DMS153 (cell line): ENCODE measurements at regions not wholly inside any gene's neighbourhood (a gene's known extent, or its start where the extent isn't known, plus 50 kb on each side); places are given as distances from the start of the nearest gene placed in this dataset.
"Not testable (repeated sequence)": the region's sequence is repeated elsewhere in the genome, so short reads cannot be mapped to it uniquely, and the experiment has no call there.

Source experiments
- DNase-seq: peaks from one replicate; lab custom pipeline; 2025; lab: John Stamatoyannopoulos, UW

DNA sequence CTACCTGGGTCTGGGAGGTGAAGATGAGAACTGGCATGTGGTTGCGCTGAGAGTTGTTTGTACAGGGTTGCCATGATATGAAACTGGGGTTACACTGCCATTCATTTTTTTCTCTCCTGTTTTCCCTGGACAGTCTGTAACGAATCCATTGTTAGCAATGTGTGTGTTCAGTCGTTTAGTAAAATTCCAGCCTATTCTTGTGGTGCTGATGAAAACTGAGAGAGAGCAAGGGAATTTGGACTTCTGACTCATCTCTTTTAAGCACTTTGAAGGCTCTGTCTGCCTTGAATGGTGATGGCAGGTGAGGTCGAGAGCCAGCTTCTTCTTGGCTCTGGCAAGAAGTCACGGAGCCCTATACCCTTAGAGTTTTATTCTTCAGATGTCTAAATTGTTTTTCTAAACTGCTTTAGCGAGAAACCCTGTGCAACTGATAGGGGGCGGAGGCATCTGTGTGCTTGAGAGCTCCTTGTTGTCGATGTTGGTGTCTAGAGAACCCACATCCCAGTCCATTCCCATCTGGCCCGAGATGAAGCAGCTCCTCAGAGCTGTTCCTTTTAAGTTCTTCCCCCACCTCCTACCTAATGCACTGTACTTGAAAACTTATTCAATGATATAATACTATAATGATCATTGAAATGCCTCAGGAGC, 204.4 kb downstream of the TMX1 start:
- no peak for DNase-seq

DNA sequence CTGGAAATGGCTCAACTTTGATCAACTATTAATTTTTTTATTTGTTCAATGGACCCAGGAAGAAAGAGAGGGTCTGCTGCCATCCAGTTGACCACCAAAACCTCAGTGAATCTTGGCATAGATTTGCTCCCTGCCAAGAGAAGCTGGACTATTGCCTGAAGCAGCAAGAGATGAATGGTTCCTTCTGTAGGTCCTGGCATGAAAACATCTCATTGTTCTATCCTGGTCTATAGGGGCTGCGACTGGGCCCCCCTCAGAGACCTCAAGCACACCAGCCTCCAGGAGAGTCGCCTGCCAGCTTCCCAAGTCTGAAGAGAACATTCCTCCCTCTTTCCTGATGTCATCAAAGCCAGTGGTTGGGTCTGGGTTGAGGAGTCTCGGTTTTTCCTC, 204.9 kb downstream of the TMX1 start:
- no peak for DNase-seq

DNA sequence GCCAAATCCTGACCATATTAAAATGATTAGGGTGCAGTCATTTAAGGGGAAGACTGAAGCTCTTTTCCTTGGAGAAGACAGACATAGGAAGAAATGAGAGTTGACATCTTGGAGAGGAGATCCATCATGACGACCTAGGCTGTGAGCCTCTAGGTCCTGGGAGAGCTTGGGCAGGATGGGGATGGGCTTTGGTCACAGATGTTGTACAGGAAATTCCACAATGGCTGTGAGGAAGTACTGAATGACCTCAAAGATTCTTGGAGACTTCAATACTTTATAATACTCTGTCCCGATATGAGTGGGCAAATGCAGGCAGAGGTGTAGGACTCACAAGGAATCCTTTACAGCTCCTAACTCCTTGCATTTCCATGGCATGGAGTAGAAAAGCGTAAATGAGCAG, 204.9 kb upstream of the FRMD6 start:
- no peak for DNase-seq

DNA sequence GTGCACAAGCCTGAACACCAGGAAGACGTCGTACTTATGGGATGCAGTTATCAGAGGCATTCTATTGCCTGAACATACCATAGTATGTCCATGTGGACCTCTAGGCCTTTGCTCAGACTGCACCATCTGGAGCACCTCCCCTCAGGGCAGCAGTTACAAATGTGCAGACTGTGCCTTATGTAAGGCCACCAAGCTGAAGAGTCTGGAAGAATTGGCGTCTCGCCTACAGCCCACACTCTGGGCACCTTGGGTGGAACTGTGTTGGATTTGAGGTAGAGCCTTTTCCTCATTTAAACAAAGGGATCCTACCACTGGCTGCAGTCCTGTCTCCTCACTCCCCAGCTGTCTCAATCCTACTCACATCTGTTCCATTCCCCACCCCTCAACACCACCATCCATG, 204.3 kb upstream of the FRMD6 start:
- no peak for DNase-seq

DNA sequence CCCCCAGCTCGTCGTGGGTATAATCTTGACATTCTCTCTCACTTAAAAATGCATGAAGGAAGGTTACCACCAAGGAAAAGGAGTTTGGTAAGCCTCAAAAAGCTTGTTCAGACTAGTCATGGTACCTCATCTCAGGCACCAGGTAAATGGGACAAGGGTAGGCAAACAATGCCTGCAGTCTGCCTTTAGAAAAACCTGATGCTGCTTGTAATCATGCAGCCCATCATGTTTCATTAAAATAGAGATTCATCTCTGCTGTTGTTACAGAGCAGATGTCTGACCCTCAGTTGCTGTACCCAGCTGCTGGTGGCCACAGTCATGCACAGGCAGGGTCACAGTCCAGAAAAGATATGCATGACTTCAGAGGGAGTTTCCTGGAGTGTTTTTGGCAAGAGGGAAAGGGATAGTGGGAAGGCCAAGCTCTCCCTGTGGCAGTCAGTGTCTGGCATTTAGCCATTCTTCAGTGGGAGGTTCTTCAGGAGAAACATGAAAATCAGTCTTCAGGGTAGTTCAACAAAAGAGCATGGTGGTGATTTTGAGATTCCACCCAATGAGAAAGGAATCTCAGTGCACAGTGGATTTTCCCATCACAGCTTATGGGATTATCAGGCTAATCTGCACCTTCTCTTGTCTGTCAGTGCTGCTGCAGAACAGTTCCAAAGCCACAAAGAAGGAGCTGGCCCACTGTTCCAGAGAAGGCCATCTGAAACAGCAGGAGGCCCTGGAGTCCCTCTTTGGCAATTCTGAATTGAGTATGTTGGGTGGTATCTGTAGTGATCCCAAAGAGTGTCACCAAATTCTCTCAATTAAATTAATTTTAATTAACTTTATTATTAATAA, 202.7 kb upstream of the FRMD6 start:
- DNase-seq, result no peak

DNA sequence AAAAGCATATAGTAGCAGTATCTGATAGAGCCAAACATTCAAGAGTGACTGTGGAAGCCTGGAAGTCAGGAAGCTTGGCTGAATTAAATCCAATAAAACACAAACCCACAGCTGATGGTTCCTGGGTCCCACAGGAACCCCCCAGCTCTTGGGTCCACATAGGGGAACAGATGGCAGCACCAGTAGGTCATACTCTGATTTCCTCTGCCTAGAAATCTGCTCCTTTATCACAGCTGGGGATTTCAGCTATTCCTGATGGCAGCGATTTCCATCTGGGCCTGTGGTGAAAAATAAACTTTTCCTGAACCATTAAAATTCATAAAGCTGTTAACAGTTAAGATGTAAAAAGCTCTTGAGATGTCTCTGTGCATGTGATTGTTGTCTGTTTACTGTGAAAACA, 202.0 kb upstream of the FRMD6 start:
- no peak for DNase-seq

DNA sequence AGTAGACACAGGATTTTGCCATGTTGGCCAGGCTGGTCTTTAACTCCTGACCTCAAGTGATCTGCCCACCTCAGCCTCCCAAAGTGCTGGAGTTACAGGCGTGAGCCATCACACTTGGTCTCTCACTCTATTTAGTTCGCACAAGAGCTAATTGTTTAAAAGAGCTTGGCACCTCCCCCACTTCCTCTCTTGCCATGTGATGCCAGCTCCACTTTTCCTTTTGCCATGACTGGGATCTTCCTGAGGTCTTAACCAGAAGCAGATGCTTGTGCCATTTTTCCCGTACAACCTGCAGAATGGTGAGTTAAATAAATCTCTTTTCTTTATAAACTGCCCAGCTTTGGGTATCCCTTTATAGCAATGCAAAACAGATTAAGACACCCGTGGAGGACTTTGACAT, 200.1 kb upstream of the FRMD6 start:
- DNase-seq, result no peak

DNA sequence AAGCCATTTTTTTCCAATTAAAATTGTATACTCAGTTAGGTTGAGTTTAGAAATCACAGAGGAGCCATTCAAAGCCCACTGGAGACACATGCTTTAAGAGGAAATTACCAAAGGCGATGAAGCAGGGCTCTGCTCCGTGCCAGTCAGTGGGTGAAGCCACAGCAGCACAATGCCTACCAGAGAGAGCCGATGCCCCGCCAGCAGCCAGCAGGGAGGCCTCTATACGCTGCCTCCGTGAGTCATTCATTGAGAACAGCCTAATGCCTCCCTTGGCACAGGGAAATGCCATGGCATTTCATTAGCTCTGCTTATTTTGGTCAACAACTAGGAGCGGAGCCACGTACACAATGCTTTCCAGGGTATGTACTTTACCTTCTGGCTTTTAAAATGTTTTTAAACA, 197.8 kb upstream of the FRMD6 start:
- peak; percentile 25 for DNase-seq

DNA sequence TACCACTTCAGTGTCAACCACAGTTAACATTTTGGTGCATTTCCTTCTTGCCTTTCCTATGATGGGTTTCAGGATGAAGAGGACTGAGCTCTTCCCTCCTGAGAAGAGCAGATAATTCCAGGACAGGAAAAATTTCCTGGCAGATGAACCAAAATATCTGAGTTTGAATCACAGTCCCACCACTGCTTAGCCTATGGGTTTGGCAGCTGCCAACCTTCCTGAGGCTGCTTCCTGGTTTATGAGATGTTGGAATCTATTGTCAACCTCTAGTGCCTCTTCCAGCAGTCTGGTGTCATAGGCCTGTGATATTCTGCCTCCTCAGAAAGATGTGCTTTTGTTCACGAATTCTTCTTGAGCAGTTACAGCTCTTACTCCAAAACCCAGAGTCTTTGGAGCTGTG, 197.4 kb upstream of the FRMD6 start:
- peak; percentile 54 for DNase-seq

DNA sequence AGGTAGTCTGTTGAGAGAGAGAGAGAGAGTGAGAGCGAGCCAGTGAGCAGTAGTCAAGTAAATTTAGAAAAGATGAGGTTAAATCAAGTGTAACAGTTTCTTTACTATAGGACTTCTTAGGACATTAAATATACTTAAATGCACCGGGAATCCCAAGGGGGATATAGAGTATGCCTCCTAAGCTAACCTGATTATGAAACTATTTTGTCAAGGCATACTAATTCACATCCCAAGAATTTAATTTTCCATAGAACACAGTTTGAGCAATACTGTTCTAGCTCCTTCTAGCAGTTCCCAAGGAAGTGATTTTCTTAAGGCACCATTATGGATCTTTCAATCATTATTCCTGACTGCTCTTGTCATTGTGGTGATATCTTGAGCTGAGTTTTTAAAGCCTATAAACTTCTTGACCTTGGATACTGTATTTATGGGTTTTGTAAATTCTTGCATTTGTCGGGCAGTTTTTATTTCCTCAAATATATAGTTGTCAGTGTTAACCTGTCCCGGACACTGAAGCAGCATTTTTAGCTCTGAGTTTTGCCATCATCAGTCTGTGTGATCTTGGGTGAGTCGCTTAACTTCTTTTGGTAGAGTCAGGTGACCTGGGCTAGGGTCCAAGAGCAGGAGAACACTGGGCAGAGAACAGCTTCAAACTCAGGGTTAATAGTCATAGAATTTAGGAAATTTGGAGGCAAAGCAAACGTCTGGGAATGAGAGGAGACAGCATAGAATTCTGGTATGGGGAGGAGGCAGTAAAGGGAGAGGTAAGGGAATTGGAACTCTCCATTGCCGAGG, 196.5 kb upstream of the FRMD6 start:
- no peak for DNase-seq

DNA sequence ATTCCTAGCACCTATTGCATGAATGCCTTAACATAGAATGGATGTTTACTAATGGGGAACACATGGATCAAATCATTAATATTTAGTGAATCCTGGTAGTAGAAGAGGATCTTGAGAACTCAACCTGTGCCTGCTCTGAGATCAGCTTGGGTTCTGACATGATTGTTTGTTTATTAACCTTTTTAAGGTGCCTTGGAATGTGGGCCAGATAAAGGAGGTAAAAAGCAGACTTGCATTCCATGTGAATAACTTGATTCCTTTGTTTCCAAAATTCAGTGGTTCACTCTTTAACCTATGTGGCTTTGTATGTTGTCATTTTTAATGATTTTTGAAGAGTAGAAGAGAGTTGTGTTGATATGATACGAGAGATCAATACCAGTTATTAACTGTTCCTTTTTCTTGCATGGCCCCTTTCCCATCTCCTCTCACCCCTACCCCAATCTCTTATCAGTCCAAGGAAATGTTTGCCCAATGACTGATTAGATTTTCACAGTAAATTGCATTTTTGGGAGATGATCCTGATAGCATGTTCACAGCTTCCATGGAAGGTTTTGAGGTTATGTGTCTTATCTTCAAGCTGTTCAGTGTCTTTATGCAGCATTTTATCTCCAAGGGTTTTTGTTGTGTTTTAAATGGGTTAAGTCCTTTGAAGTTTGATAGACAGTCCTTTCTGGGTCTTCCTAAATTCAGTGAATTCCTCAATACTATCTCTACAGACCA, 193.7 kb upstream of the FRMD6 start:
- DNase-seq, result no peak

DNA sequence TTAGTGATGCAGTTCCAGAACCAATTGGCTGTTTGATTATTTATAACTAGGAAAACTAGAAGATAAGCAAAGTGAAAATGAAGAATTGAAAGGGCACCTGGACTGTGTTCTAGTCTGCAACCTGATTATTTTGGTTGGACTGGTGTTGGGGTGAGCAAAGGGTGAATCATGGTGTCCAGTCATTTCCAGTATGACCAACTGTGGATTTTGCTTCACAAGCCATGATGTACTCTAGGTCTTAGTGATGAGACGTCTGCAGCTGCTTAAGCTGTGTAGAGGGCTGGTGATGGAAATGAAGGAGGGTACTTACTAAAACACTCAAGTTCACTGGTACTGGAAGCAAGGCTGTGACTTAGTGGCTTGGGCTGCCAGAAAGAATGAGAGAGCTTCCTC, 193.2 kb upstream of the FRMD6 start:
- DNase-seq, result no peak

DNA sequence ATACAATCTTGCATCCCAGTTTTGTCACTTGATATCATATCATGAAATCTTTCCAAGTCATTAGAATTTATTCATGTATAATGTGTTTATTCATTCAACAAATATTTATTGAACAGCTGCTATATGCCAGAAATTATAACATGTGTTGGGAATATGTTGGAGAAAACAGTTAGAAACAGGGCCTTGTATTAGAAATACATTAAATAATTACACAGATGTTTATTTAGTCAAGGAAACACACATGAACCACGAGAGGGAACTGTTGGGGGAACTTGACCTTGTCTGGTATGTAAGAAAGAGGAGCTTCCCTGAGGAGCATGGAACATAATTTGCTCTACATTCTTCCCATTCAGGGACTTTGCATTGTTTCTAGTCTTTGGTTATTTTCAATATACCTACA, 191.7 kb upstream of the FRMD6 start:
- DNase-seq, result no peak

DNA sequence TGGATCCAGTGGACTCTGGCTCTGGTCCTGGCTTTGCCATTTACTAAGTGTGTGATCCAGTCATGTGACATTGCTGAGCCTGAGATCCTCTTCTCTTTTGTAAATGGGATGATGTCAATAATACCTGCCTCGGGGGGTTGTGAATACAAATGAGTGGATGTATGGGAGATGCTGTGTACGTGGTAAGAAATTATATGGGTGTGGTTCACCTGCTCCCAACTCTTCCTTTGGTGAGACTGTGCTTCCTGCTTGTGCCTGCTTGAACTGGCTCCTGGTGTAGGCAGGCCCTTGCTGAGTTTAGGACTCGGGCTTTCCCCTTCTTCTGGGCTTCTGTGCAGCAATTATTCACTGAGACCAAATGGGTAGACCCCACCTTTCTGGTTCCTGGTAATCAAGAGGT, 189.5 kb upstream of the FRMD6 start:
- DNase-seq, result peak; percentile 61

DNA sequence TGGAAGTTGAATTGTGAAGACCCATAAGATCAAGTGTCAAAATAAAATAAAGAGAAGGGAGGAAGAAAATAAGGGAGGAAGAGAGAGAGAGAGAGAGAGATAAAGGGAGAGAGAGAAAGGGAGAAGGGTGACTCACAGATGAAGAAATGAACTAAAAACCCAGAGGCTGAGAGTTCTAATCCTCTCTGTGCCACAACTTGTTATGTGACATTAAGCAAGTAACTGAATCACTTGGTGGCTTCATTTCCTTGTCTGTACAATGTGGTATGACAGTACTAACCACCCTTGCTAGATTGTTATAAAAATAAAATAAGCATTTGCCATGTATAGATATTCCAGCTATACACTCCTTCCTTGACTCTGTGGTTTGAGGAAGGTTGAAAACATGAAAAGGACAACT, 189.0 kb upstream of the FRMD6 start:
- no peak for DNase-seq

DNA sequence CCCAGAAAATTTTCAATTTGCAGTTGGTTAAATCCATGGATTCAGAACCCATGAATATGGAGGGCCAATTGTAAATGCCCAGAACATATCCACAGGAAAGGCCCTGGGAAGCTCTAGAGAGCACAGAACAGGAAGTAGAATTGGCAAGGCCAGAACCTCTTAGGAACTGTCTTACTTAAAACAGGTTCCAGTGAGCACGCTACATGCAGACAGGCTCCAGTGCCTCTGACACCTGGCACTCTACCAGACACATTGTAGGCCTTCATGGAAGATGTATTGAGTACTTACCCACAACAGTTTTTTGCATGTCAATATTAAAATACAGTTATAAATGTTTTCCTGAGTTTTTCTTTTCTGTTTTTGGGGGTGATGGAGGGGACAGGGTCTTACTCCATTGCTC, 188.2 kb upstream of the FRMD6 start:
- no peak for DNase-seq

DNA sequence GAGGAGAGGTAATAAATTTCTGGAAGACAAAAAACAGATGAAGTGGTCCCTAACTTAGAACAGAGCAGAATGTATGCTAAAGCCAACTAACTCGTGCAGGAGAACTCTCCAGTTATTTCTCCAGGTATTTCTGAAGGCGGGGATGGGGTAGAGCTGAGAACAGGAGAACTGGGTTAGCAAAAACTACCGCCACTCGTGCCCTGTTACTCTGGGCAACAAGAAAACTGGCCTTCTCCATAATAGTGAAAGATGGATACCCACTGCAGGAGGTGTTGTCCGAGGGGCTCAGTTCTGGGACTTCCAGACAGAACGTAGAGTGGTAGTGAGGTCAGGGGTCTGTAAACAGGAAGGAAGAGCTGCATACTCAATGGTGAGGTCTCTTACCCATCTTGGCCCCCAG, 187.3 kb upstream of the FRMD6 start:
- DNase-seq, result no peak

DNA sequence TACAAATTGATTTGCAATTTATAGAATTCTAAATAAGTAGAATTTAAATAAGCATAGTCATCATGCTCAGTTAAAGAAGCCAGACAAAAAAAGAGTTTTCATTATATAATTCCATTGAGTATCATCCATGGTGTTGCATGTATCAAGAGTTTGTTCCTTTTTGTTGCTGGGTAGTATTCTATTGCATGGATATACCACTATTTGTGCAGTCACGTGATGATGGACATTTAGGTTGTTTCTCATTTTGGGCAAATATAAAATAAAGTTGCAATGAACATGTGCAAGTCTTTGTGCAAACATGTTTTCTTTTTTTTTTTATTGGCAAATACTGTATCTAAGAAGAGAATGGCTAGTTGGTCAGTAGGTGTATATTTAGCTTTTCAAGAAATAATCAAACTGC, 186.2 kb upstream of the FRMD6 start:
- DNase-seq, result no peak

DNA sequence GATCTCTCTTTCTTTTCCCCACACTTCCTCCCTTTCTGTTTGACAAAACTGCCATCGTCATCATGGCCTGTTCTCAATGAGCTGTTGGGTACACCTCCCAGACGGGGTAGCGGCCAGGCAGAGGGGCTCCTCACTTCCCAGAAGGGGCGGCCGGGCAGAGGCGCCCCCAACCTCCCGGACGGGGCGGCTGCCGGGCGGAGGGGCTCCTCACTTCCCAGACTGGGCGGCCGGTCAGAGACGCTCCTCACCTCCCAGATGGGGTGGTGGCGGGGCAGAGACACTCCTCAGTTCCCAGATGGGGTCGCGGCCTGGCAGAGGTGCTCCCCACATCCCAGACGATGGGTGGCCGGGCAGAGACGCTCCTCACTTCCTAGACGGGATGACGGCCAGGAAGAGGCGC, 184.3 kb upstream of the FRMD6 start:
- DNase-seq, result not testable (repeated sequence)

DNA sequence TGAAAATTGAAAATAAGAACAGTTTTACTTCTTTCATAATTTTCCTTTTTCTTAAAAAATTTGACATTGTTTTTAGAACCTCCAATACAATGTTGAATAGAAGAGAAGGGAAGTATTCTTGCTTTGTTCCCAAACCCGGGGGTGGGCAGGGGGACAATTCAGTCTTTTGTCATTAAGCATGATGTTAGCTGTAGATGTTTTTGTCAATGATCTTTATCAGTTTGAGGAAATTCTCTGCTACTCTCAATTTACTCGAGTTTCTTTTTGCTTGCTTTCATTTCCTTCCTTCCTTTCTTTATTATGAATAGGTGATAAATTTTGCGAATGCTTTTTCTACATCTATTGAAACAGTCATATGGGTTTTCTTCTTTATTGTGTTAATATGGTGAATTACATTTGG, 183.2 kb upstream of the FRMD6 start:
- DNase-seq, result no peak

DNA sequence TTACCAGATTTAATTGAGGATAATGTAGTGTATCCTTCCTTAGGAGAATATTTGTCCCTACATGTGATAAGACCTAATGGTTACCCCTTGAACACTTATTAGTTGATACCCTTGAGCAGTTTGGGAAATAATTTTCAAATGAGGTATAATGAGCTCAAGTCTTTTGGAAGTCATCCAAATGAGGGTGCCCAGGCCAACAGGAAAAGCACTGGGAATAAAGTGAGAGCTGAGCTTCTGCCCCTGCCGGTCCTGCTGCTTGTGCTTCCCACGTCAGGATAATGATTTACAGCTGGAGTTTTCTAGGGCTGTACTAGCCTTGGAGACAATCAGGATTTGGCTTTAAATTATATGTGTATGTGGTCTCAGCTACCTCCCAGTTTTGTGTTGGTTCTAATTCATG, 178.8 kb upstream of the FRMD6 start:
- no peak for DNase-seq

DNA sequence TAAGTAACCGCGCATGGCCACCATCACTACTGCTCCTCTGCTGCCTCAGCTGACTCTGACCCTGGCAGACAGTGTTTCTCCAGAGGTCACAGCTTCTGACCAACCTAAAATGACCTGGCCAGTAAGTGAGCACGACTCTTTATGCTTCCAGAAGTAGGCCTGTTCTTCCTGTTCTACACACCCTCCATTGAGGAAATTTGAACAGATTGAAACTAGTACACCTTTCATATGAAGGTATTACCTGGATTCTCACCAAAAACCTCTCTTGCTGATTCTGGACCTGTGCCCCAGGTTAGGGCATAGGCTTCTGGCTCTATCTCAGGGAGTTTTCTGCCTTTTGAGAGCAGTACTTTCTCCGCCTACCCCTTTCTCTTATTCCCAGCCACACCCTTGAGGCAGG, 178.4 kb upstream of the FRMD6 start:
- no peak for DNase-seq
